ENCODE measurements at regions not wholly inside any gene's neighbourhood (a gene's known extent, or its start where the extent isn't known, plus 50 kb on each side); places are given as distances from the start of the nearest gene placed in this dataset.

DNA sequence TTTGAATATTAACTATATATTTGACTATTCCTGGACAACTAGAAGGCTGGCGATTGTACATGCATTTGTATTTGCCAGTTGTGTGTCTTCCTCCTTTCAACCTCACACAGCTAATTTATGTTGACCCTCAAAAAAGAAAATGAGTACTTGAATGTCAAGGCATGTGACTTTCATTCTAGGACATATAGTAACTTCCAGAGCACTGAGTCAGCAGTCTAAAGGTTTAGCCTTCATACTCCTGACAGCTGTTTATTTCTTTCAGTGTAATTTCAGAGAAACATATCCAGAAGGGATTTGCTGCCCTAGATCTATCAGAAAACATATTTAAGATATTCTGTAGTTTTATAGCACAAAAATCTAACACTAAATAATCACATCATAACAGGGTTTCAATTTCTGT, 74.6 kb upstream of the GOLGA8J start:
- TF ChIP-seq ZNF8 (CRISPR knock-in tag; IDR thresholded peaks at IDR 0.05) (no peak), ZFP3 (CRISPR knock-in tag; IDR thresholded peaks at IDR 0.05) (no peak), ARNTL (CRISPR knock-in tag; IDR thresholded peaks at IDR 0.05; ENCODE audit: borderline replicate concordance, low read depth) (no peak), ZC3H10 (CRISPR knock-in tag; IDR thresholded peaks at IDR 0.05) (no peak), ISL1 (CRISPR knock-in tag; IDR thresholded peaks at IDR 0.05) (no peak), ESRRG (CRISPR knock-in tag; IDR thresholded peaks at IDR 0.05) (no peak), TOX (CRISPR knock-in tag; IDR thresholded peaks at IDR 0.05; ENCODE audit: borderline replicate concordance) (no peak), PPARA (CRISPR knock-in tag; IDR thresholded peaks at IDR 0.05; ENCODE audit: borderline replicate concordance) (no peak), GLIS3 (CRISPR knock-in tag; IDR thresholded peaks at IDR 0.05) (no peak), RARB (CRISPR knock-in tag; IDR thresholded peaks at IDR 0.05) (no peak), TCF4 (CRISPR knock-in tag; IDR thresholded peaks at IDR 0.05; ENCODE audit: borderline replicate concordance) (no peak), ZNF565 (CRISPR knock-in tag; conservative IDR thresholded peaks at IDR 0.05; ENCODE audit: low read depth) (no peak)
- TF ChIP-seq, protein P1, sequence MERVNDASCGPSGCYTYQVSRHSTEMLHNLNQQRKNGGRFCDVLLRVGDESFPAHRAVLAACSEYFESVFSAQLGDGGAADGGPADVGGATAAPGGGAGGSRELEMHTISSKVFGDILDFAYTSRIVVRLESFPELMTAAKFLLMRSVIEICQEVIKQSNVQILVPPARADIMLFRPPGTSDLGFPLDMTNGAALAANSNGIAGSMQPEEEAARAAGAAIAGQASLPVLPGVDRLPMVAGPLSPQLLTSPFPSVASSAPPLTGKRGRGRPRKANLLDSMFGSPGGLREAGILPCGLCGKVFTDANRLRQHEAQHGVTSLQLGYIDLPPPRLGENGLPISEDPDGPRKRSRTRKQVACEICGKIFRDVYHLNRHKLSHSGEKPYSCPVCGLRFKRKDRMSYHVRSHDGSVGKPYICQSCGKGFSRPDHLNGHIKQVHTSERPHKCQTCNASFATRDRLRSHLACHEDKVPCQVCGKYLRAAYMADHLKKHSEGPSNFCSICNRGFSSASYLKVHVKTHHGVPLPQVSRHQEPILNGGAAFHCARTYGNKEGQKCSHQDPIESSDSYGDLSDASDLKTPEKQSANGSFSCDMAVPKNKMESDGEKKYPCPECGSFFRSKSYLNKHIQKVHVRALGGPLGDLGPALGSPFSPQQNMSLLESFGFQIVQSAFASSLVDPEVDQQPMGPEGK (CRISPR knock-in tag; IDR thresholded peaks at IDR 0.05; ENCODE audit: borderline replicate concordance) = no peak
- TF ChIP-seq, protein P2, sequence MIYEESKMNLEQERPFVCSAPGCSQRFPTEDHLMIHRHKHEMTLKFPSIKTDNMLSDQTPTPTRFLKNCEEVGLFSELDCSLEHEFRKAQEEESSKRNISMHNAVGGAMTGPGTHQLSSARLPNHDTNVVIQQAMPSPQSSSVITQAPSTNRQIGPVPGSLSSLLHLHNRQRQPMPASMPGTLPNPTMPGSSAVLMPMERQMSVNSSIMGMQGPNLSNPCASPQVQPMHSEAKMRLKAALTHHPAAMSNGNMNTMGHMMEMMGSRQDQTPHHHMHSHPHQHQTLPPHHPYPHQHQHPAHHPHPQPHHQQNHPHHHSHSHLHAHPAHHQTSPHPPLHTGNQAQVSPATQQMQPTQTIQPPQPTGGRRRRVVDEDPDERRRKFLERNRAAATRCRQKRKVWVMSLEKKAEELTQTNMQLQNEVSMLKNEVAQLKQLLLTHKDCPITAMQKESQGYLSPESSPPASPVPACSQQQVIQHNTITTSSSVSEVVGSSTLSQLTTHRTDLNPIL (CRISPR knock-in tag; IDR thresholded peaks at IDR 0.05; ENCODE audit: low read depth) = no peak
